ENCODE measurements at regions not wholly inside any gene's neighbourhood (a gene's known extent, or its start where the extent isn't known, plus 50 kb on each side); places are given as distances from the start of the nearest gene placed in this dataset.

DNA sequence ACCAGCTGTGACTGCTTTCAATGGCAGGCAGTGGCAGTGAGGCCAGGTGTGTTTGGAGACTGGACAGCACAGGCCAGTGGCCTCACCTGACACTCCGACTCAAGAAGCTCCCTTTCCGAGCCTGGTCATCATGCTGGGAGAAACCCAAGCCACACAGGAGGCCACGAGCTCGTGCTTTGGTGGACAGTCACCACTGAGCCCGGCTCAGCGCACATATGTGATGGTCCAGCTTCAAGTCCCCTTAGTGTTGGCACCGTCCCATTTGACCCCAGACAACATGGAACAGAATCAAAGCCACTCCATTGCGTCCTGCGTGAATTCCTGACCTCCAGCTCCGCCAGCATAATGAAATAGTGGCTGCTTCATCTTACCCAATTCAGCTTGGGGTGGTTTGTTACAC lies 64.0 kb upstream of the PPP1R26 start:
- no peaks in the 10 kb centered on the region for H3K4me1 Mint-ChIP-seq (ENCODE audit: low read depth)
- no peaks in the 10 kb centered on the region for H3K9me3 Mint-ChIP-seq (ENCODE audit: low read depth)
- TF ChIP-seq, protein P1, sequence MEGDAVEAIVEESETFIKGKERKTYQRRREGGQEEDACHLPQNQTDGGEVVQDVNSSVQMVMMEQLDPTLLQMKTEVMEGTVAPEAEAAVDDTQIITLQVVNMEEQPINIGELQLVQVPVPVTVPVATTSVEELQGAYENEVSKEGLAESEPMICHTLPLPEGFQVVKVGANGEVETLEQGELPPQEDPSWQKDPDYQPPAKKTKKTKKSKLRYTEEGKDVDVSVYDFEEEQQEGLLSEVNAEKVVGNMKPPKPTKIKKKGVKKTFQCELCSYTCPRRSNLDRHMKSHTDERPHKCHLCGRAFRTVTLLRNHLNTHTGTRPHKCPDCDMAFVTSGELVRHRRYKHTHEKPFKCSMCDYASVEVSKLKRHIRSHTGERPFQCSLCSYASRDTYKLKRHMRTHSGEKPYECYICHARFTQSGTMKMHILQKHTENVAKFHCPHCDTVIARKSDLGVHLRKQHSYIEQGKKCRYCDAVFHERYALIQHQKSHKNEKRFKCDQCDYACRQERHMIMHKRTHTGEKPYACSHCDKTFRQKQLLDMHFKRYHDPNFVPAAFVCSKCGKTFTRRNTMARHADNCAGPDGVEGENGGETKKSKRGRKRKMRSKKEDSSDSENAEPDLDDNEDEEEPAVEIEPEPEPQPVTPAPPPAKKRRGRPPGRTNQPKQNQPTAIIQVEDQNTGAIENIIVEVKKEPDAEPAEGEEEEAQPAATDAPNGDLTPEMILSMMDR (IDR thresholded peaks at IDR 0.05): no peak
- no peak overlapping the region for H3K27ac Mint-ChIP-seq (ENCODE audit: unreplicated experiment)
- no peak overlapping the region for H3K4me3 Mint-ChIP-seq (ENCODE audit: unreplicated experiment)
- no peaks in the 10 kb centered on the region for H3K36me3 Mint-ChIP-seq (ENCODE audit: low read depth)
- peaks cover 41% of the 10 kb centered on the region for H3K27me3 Mint-ChIP-seq (ENCODE audit: low read depth)
- peak; percentile 59 for DNase-seq (ENCODE audit: low spot score)

DNA sequence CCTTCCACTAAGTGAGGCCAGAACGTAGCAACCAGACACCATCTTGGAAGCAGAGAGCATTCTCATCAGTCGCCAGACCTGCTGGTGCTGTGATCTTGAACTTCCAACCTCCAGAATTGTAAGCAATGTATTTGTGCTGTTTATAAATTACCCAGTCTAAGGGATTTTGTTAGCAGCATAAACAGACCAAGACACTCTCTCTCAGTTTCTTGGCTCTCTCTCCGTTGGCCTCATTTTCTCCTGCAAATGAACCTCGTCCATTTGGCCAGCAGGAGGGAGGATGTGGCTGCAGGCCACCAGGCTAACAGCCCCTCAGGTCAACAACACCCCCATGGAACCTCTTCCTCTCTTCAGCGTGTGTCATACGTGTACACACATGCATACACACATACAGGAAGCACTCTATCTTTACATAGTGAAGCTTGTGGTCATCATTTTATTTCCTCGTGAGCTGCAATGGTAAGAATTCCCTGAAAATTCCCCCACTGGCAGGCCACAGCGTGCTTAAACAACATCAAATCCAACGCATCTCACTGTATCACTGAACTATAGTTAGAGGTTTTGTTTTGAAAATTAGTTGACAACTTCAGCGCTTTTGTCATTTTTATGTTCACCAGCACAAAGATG lies 62.8 kb upstream of the PPP1R26 start:
- H3K9me3 Mint-ChIP-seq (ENCODE audit: low read depth): no peaks in the 10 kb centered on the region
- H3K27me3 Mint-ChIP-seq (ENCODE audit: low read depth): peaks cover 42% of the 10 kb centered on the region
- TF ChIP-seq, protein P1 (IDR thresholded peaks at IDR 0.05): no peak
- no peaks in the 10 kb centered on the region for H3K36me3 Mint-ChIP-seq (ENCODE audit: low read depth)
- no peaks in the 10 kb centered on the region for H3K4me1 Mint-ChIP-seq (ENCODE audit: low read depth)
- no peak for DNase-seq (ENCODE audit: low spot score)
- no peak overlapping the region for H3K27ac Mint-ChIP-seq (ENCODE audit: unreplicated experiment)
- H3K4me3 Mint-ChIP-seq (ENCODE audit: unreplicated experiment): no peak overlapping the region

DNA sequence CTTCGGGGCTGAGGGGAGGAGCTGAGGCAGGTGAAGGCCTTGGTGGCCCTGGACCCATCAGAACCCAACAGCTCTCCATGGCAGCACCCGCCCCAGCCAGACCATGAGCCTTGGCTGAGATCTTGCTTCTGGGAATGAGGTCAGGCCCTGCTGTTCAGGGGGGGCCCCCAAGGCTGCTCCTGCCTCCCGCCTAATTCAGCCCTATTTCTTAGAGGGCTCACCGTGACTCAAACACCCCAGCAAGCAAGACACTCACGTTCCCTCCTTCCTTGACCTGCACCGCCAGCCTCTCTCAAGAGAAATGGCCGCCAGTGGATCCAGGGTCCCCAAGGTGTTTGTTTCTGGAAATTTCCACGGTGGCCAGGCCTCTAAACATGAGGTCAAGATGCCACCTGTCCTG lies 61.4 kb upstream of the PPP1R26 start:
- no peaks in the 10 kb centered on the region for H3K36me3 Mint-ChIP-seq (ENCODE audit: low read depth)
- H3K27ac Mint-ChIP-seq (ENCODE audit: unreplicated experiment): no peak overlapping the region
- DNase-seq (ENCODE audit: low spot score): peak; percentile 46
- no peak overlapping the region for H3K4me3 Mint-ChIP-seq (ENCODE audit: unreplicated experiment)
- no peaks in the 10 kb centered on the region for H3K4me1 Mint-ChIP-seq (ENCODE audit: low read depth)
- H3K9me3 Mint-ChIP-seq (ENCODE audit: low read depth): no peaks in the 10 kb centered on the region
- TF ChIP-seq, protein P1 (IDR thresholded peaks at IDR 0.05): no peak
- peaks cover 42% of the 10 kb centered on the region for H3K27me3 Mint-ChIP-seq (ENCODE audit: low read depth)

DNA sequence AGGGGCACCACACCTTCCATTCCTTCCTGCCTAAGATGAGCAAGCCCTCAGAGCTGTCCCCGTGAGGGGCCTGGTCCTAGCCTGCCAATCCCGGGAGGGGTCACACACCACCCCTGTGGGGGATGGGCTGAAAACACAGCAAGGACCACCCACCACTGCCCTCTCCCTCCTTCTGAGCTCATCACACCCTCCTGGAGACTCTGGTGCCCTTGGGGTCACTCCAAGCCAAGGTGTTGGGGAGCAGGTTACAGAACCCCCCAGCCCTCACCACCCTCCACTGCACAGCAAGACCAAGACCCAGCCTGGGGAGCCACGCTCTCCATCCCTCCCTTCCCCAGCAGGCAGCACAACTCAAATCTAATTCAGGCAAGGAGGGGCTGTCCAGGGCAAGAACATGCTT lies 60.5 kb upstream of the PPP1R26 start:
- Mint-ChIP-seq H3K4me3 (ENCODE audit: unreplicated experiment) (no peak overlapping the region), H3K36me3 (ENCODE audit: low read depth) (no peaks in the 10 kb centered on the region), H3K9me3 (ENCODE audit: low read depth) (peaks cover 6% of the 10 kb centered on the region)

DNA sequence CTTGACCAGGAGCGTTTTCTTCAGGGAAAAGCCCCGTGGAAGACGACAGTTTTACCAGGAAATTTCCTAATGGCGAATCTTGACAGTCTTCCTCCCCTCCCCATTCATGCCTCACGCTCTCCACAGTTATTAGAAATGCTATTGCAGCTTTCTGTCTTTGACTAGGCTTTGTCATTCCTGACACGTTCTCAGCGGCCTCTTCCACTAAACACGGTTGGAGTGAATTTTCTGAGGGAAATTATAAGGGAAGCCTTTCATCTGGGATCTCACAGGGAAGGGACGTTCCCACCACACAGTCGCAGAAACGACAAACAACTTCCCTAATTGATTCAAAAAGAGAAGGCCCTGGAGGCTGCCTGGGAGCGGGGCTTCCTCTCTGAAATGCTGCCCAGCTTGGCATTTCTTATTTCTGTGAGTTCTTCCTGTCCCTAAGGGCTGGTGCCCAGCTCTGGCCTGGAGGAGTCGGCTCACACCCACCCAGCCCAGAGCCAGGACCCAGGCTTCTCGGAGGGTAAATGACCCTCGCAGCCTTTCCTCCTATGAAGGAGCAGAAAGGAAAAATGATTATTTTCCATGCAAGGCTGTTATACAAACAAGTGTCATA lies 57.1 kb upstream of the PPP1R26 start:
- TF ChIP-seq, protein P1 (IDR thresholded peaks at IDR 0.05): no peak
- Mint-ChIP-seq H3K27ac (ENCODE audit: unreplicated experiment) (no peak overlapping the region), H3K4me3 (ENCODE audit: unreplicated experiment) (no peak overlapping the region), H3K9me3 (ENCODE audit: low read depth) (peaks cover 13% of the 10 kb centered on the region), H3K27me3 (ENCODE audit: low read depth) (peaks cover 22% of the 10 kb centered on the region), H3K4me1 (ENCODE audit: low read depth) (no peaks in the 10 kb centered on the region), H3K36me3 (ENCODE audit: low read depth) (peaks cover 3% of the 10 kb centered on the region)
- peak; percentile 68 for DNase-seq (ENCODE audit: low spot score)

More for the DNA sequence above, 60.5 kb upstream of the PPP1R26 start:
- H3K4me1 Mint-ChIP-seq (ENCODE audit: low read depth): no peaks in the 10 kb centered on the region
- DNase-seq (ENCODE audit: low spot score): peak; percentile 53
- H3K27me3 Mint-ChIP-seq (ENCODE audit: low read depth): peaks cover 39% of the 10 kb centered on the region
- no peak overlapping the region for H3K27ac Mint-ChIP-seq (ENCODE audit: unreplicated experiment)
- TF ChIP-seq, protein P1 (IDR thresholded peaks at IDR 0.05): no peak
